Endothelial cell of umbilical vein (primary cell): ENCODE measurements at regions not wholly inside any gene's neighbourhood (a gene's known extent, or its start where the extent isn't known, plus 50 kb on each side); places are given as distances from the start of the nearest gene placed in this dataset.

Source experiments
- BruUV-seq: library from RNA; stranded (reverse); fragments of 400-500 nt; replicated peaks from 2 replicates; lab custom pipeline; 2021; lab: Mats Ljungman, UMichigan
- CTCF ChIA-PET: fragments of 300-600, 350-600 bp; sonication (Branson Sonifier 250); formaldehyde crosslinking; loops from one replicate; lab custom pipeline; 2021; ENCODE audit warnings: antibody characterized with exemption, inconsistent platforms; lab: Charles Lee
- POLR2A ChIA-PET: fragments of 300-600, 350-600 bp; sonication (Branson Sonifier 250); formaldehyde crosslinking; loops from one replicate; lab custom pipeline; 2021; ENCODE audit warnings: antibody characterized with exemption, inconsistent platforms; lab: Charles Lee
- DNase-seq: peaks from one replicate; pipeline ENCODE4 v3.0.0-alpha.2; 2011; ENCODE audit warnings: low read depth, low spot score
- FAIRE-seq: peaks from 2 replicates; lab custom pipeline; 2011; peaks lifted over from hg19 to GRCh38; lab: Jason Lieb, UNC
- H2AFZ ChIP-seq: 2 replicates; pipeline ENCODE4 v1.6.0; 2012; ENCODE audit warnings: low read depth, low read length, control low read depth, inconsistent platforms
- H3K27ac ChIP-seq: 2 replicates; pipeline ENCODE4 v1.5.1; 2011; ENCODE audit warnings: low read depth, mild to moderate bottlenecking, control low read depth, low read length, moderate library complexity; ENCODE audit not compliant: insufficient read depth
- H3K27me3 ChIP-seq, 2 experiments: 2 replicates each; pipeline versions ENCODE4 v1.6.0 to v1.6.1; 2011; ENCODE audit warnings: low read length in 2 of 2, mixed read lengths in 1 of 2; ENCODE audit not compliant: control insufficient read depth in 2 of 2, insufficient read depth in 2 of 2
- H3K36me3 ChIP-seq, 2 experiments: 2 replicates in 1 of 2; 3 replicates in 1 of 2; pipeline ENCODE4 v1.5.1; 2011; ENCODE audit warnings: low read length in 2 of 2, mild to moderate bottlenecking in 1 of 2, moderate library complexity in 1 of 2; ENCODE audit not compliant: control insufficient read depth in 2 of 2, insufficient read depth in 2 of 2; ENCODE audit errors: extremely low read depth in 1 of 2
- H3K4me1 ChIP-seq: 3 replicates; pipeline ENCODE4 v1.5.1; 2011; ENCODE audit warnings: mild to moderate bottlenecking, low read length; ENCODE audit not compliant: control insufficient read depth, insufficient read depth; ENCODE audit errors: extremely low read depth
- H3K4me2 ChIP-seq: 2 replicates; pipeline ENCODE4 v1.6.1; 2011; ENCODE audit warnings: low read length, control low read depth, mixed read lengths; ENCODE audit not compliant: insufficient read depth
- H3K4me3 ChIP-seq, 3 experiments: fragments of 200-600 bp in 1 of 3; sonication (generic), shearing (Covaris generic) in 1 of 3; replicated peaks in 1 of 3; 2 replicates each; pipeline ENCODE4 v1.5.1; 2011 to 2016; ENCODE audit warnings: control low read depth in 3 of 3, low read length in 3 of 3, mild to moderate bottlenecking in 2 of 3, inconsistent platforms in 1 of 3, low read depth in 1 of 3, moderate library complexity in 1 of 3; ENCODE audit not compliant: insufficient read depth in 1 of 3
- H3K79me2 ChIP-seq: 2 replicates; pipeline ENCODE4 v1.6.0; 2012; ENCODE audit warnings: low read length, inconsistent platforms; ENCODE audit not compliant: control insufficient read depth, insufficient read depth
- H3K9ac ChIP-seq: replicated peaks from 2 replicates; pipeline ENCODE3; 2011; ENCODE audit warnings: low read length, control low read depth; ENCODE audit not compliant: insufficient read depth; ENCODE audit errors: extremely low read depth
- H3K9me1 ChIP-seq: replicated peaks from 3 replicates; pipeline ENCODE4 v1.6.0; 2011; ENCODE audit warnings: mild to moderate bottlenecking, low read length; ENCODE audit not compliant: control insufficient read depth, insufficient read depth; ENCODE audit errors: extremely low read depth
- H3K9me3 ChIP-seq: replicated peaks from 2 replicates; pipeline ENCODE4 v1.5.1; 2012; ENCODE audit warnings: low read length, inconsistent platforms; ENCODE audit not compliant: control insufficient read depth, insufficient read depth
- H4K20me1 ChIP-seq: replicated peaks from 2 replicates; pipeline ENCODE3; 2011; ENCODE audit warnings: mild to moderate bottlenecking, low read length; ENCODE audit not compliant: control insufficient read depth, insufficient read depth; ENCODE audit errors: extremely low read depth
- EZH2 ChIP-seq: IDR thresholded peaks from 2 replicates; pipeline ENCODE4 v1.6.1; 2012; ENCODE audit warnings: borderline replicate concordance, low read depth, mild to moderate bottlenecking, moderate library complexity, low read length, inconsistent platforms; ENCODE audit not compliant: severe bottlenecking
- FOS ChIP-seq: IDR thresholded peaks from 2 replicates; pipeline ENCODE4 v1.6.1; 2011; ENCODE audit warnings: mild to moderate bottlenecking, low read length, moderate library complexity, borderline replicate concordance; ENCODE audit not compliant: insufficient read depth
- GATA2 ChIP-seq: IDR thresholded peaks from 2 replicates; pipeline ENCODE4 v1.7.0; 2011; ENCODE audit warnings: low read depth, mild to moderate bottlenecking, moderate library complexity, mixed read lengths, low read length; ENCODE audit not compliant: insufficient read length, insufficient read depth
- JUN ChIP-seq: IDR thresholded peaks from 2 replicates; pipeline ENCODE4 v1.6.1; 2011; ENCODE audit warnings: borderline replicate concordance, low read depth; ENCODE audit not compliant: insufficient read length, insufficient read depth
- MAX ChIP-seq: IDR thresholded peaks from 2 replicates; pipeline ENCODE4 v1.6.1; 2011; ENCODE audit not compliant: insufficient read depth, insufficient read length
- MYC ChIP-seq: IDR thresholded peaks from one replicate; pipeline ENCODE4 v1.6.1; 2011; ENCODE audit warnings: mild to moderate bottlenecking, low read depth, low read length
- POLR2A ChIP-seq: IDR thresholded peaks from 2 replicates; pipeline ENCODE4 v1.6.1; 2012; ENCODE audit warnings: low read depth, mild to moderate bottlenecking, control low read depth, low read length
- POLR2AphosphoS5 ChIP-seq: IDR thresholded peaks from 2 replicates; pipeline ENCODE4 v1.6.1; 2012; ENCODE audit warnings: low read depth, mild to moderate bottlenecking, control low read depth, low read length, moderate library complexity; ENCODE audit not compliant: insufficient read depth
- dilution Hi-C: fragments of 300-500 bp; cut with MboI; formaldehyde crosslinking; loops from one replicate; pipeline ENCODE4 v1.15.0; 2019; ENCODE audit warnings: low sequenced_read_pairs; ENCODE audit not compliant: extremely low pct_ligation_motif_present
- intact Hi-C: fragments of 100-400 bp; cut with micrococcal nuclease; formaldehyde crosslinking; loops from one replicate; pipeline ENCODE4 v1.10.0; 2022
- TF ChIP-seq, protein P1 (sequence below), 2 donors: IDR thresholded peaks; 1 replicate in 1 of 2; 2 replicates in 1 of 2; pipeline ENCODE4 v1.5.1; 2011; ENCODE audit warnings: low read length in 2 of 2, mild to moderate bottlenecking in 2 of 2, moderate library complexity in 2 of 2, control low read depth in 1 of 2, inconsistent platforms in 1 of 2, low read depth in 1 of 2; ENCODE audit not compliant: insufficient read depth in 1 of 2; ENCODE audit errors: extremely low read depth in 1 of 2

DNA sequence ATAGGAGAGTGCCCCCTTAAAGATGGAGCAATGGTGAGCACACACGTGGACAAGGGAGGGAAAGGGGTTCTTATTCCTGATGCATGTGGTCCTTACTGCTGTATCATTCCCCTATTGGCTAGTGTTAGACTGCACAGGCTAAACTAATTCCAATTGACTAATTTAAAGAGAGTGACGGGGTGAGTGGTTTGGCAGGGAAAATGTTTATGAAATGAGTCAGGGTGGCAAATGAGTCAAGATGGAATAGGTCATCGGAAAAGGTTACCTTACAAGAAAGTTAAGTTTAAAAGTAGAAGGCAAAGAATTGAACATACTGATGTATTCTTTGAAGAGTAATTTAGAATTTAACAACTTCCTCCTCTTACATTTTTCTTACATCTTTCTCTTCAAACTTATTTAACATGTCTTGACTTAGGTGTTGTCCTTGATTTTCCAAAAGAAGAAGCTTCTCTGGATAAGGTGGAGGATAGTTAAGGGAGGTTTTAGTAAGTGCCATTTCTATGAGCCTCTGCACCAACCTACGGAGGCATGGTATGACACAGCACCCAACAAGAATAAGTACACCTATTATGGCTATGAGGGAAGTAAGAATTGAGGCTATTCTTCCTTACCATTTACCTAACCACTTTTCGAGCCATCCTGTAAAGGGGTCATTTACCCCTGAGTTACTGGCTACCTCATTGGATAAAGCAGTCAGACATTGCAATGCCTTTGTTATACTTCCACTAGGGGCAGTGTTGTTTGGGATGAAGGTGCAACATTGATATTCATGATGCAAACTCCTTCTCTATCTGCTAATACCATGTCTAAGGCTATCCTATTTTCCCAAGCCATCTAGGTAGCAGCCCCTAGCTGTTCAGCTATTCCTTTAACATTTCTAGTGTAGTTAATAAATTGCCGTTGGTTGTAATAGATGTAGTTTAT is 1345.8 kb upstream of the LRRTM1 start:
- Histone ChIP-seq H3K79me2 (no peaks in the 10 kb centered on the region), H3K4me1 (no peaks in the 10 kb centered on the region), H3K4me3 (no peak overlapping the region), H3K27ac (no peak overlapping the region), H4K20me1 (no peaks in the 10 kb centered on the region), H3K27me3 (no peaks in the 10 kb centered on the region), H3K9ac (no peak overlapping the region), H3K36me3 (no peaks in the 10 kb centered on the region), H3K9me1 (no peaks in the 10 kb centered on the region), H3K9me3 (no peaks in the 10 kb centered on the region), H3K4me2 (no peak overlapping the region), H2AFZ (no peak overlapping the region)
- intact Hi-C loops (no loop called here), dilution Hi-C loops (no loop called here)
- BruUV-seq = no TSS peak
- POLR2A ChIA-PET = no interaction called here
- no peak for FAIRE-seq
- no peak for TF ChIP-seq POLR2AphosphoS5
- no peak for TF ChIP-seq MYC
- no peak for TF ChIP-seq POLR2A
- TF ChIP-seq GATA2 = no peak
- no peak for TF ChIP-seq JUN
- TF ChIP-seq, protein P1, sequence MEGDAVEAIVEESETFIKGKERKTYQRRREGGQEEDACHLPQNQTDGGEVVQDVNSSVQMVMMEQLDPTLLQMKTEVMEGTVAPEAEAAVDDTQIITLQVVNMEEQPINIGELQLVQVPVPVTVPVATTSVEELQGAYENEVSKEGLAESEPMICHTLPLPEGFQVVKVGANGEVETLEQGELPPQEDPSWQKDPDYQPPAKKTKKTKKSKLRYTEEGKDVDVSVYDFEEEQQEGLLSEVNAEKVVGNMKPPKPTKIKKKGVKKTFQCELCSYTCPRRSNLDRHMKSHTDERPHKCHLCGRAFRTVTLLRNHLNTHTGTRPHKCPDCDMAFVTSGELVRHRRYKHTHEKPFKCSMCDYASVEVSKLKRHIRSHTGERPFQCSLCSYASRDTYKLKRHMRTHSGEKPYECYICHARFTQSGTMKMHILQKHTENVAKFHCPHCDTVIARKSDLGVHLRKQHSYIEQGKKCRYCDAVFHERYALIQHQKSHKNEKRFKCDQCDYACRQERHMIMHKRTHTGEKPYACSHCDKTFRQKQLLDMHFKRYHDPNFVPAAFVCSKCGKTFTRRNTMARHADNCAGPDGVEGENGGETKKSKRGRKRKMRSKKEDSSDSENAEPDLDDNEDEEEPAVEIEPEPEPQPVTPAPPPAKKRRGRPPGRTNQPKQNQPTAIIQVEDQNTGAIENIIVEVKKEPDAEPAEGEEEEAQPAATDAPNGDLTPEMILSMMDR (IDR thresholded peaks at IDR 0.05; ENCODE audit: extremely low read depth in 1 of 2, insufficient read depth in 1 of 2, low read depth in 1 of 2, low read length in 2 of 2) = no peak
- TF ChIP-seq FOS = no peak
- no peak for TF ChIP-seq EZH2
- no peak for TF ChIP-seq MAX
- CTCF ChIA-PET = no interaction called here
- DNase-seq = no peak
